ENCODE measurements at regions not wholly inside any gene's neighbourhood (a gene's known extent, or its start where the extent isn't known, plus 50 kb on each side); places are given as distances from the start of the nearest gene placed in this dataset.
"Not testable (repeated sequence)": the region's sequence is repeated elsewhere in the genome, so short reads cannot be mapped to it uniquely, and the experiment has no call there.

DNA sequence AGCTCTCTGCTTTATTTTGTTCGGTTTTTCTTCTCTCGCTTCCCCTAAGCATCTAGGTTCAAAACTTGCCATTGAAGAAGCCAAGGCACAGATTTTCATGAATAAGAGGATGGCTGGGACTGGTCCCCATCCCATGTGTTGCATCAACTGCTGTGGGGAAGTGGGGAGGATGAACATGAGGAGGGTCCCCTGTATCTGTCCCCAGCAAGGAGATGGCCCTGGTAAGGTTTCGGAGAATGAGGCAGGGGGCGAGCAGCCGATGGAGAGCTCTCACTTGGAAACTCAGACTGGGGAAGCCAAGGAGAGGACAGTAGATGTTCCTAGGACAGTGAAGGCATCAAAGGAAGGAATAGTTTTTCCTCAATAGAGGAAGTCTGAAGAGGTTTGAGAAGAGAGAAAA, 142.0 kb upstream of the ATP2B2 start:
- H3K4me3 ChIP-seq (ENCODE audit: control insufficient read depth, low read depth, low read length): no peak overlapping the region
- TF ChIP-seq CTCF (IDR thresholded peaks at IDR 0.05; ENCODE audit: control insufficient read depth, insufficient read depth, low read depth, low read length, missing control alignments): no peak
- DNase-seq (ENCODE audit: low read depth): no peak

- TF ChIP-seq CTCF (IDR thresholded peaks at IDR 0.05; ENCODE audit: control insufficient read depth, insufficient read depth, low read depth, low read length, missing control alignments): no peak
- DNase-seq (ENCODE audit: low read depth): no peak
- no peak overlapping the region for H3K4me3 ChIP-seq (ENCODE audit: control insufficient read depth, low read depth, low read length)
These were observed 142.8 kb upstream of the ATP2B2 start for GRCh38 chr3:10648181-10648580.

GRCh38 chr3:10649463-10649862, 144.1 kb upstream of the ATP2B2 start:
- not testable (repeated sequence) for H3K4me3 ChIP-seq (ENCODE audit: control insufficient read depth, low read depth, low read length); DNase-seq (ENCODE audit: low read depth)

DNA sequence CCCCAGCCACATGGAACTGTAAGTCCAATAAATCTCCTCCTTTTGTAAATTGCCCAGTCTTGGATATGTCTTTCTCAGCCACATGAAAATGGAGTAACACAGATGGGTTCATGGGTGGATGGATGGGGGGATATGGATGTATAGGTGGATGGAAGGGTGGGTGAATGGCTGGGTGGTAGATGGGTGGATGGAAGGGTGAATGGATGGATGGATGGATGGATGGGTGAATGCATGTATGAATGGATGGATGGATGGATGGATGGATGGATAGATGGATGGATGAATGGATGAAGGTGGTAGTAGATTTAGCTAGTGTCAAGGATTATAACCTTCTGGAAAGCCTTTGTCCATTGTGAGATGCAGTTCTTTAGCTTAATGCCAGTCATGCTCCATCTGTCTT, 146.1 kb upstream of the ATP2B2 start:
- TF ChIP-seq CTCF (IDR thresholded peaks at IDR 0.05; ENCODE audit: control insufficient read depth, insufficient read depth, low read depth, low read length, missing control alignments): no peak
- DNase-seq (ENCODE audit: low read depth): no peak
- H3K4me3 ChIP-seq (ENCODE audit: control insufficient read depth, low read depth, low read length): no peak overlapping the region

DNA sequence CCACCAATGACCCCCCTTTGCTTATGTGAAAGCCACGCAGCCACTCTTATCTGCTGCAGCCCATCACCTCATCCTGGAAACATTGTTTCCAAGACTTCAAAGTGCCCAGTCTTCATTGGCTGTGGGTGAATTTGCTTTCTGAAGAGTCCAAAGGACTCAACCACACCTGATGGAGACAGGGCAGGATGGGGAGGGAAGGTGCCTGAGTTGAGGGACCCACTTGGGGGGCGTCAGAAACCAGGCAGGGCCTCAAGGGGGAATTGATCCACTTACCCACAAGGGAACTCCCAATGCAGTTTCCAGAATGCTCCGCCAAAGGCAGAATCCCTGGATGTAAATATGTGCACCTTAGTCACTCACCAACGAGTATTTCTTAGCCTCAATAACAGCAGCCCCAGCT, 147.9 kb upstream of the ATP2B2 start:
- no peak for TF ChIP-seq CTCF (IDR thresholded peaks at IDR 0.05; ENCODE audit: control insufficient read depth, insufficient read depth, low read depth, low read length, missing control alignments)
- no peak for DNase-seq (ENCODE audit: low read depth)
- H3K4me3 ChIP-seq (ENCODE audit: control insufficient read depth, low read depth, low read length): no peak overlapping the region

GRCh38 chr3:10653866-10654611, 148.7 kb upstream of the ATP2B2 start:
- TF ChIP-seq CTCF (IDR thresholded peaks at IDR 0.05; ENCODE audit: control insufficient read depth, insufficient read depth, low read depth, low read length, missing control alignments): no peak
- H3K4me3 ChIP-seq (ENCODE audit: control insufficient read depth, low read depth, low read length): no peak overlapping the region

GRCh38 chr3:10655105-10655504, 149.7 kb upstream of the ATP2B2 start:
- TF ChIP-seq CTCF (IDR thresholded peaks at IDR 0.05; ENCODE audit: control insufficient read depth, insufficient read depth, low read depth, low read length, missing control alignments): no peak
- no peak for DNase-seq (ENCODE audit: low read depth)
- no peak overlapping the region for H3K4me3 ChIP-seq (ENCODE audit: control insufficient read depth, low read depth, low read length)

More at GRCh38 chr3:10653866-10654611, 148.7 kb upstream of the ATP2B2 start:
- no peak for DNase-seq (ENCODE audit: low read depth)

DNA sequence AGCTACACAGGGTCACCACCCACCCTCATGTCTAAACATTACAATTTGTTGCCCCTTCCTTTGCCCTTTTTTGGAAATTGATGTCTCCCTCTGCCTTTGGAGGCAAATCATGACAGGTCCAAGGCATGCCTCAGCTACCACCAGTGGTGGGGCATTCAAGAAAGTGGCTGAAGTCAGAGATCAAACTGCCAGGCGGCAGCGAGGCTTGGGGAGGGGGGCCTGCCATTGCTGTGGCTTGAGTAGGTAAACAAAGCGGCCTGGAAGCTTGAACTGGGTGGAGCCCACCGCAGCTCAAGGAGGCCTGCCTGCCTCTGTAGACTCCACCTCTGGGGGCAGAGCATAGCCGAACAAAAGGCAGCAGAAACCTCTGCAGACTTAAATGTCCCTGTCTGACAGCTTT, 152.0 kb upstream of the ATP2B2 start:
- DNase-seq (ENCODE audit: low read depth); H3K4me3 ChIP-seq (ENCODE audit: control insufficient read depth, low read depth, low read length): not testable (repeated sequence)
